ENCODE measurements at regions not wholly inside any gene's neighbourhood (a gene's known extent, or its start where the extent isn't known, plus 50 kb on each side); places are given as distances from the start of the nearest gene placed in this dataset.
A peak's percentile ranks its signal among the peaks of the same experiment; 100 is the strongest.

GRCh38 chr12:84070292-84070691, 842.3 kb downstream of the SLC6A15 start:
- Histone ChIP-seq H3K4me1 (ENCODE audit: control insufficient read depth in 2 of 3, insufficient read depth in 2 of 3, low read depth in 1 of 3, low read length in 3 of 3) (no peaks in the 10 kb centered on the region), H3K9ac (ENCODE audit: low read length in 3 of 3) (no peak overlapping the region), H3K36me3 (ENCODE audit: control insufficient read depth in 2 of 3, insufficient read depth in 3 of 3, low read length in 3 of 3) (no peaks in the 10 kb centered on the region), H3K27ac (ENCODE audit: low read depth in 2 of 2, low read length in 2 of 2) (no peak overlapping the region), H3K4me3 (ENCODE audit: low read length in 3 of 3) (no peak overlapping the region), H3K27me3 (ENCODE audit: control insufficient read depth, insufficient read depth, low read length) (no peaks in the 10 kb centered on the region), H3K9me3 (ENCODE audit: control insufficient read depth in 2 of 3, insufficient read depth in 1 of 3, low read length in 3 of 3) (no peaks in the 10 kb centered on the region)
- TF ChIP-seq CTCF (IDR thresholded peaks at IDR 0.05; ENCODE audit: borderline replicate concordance, extremely low read depth, insufficient read depth), result no peak
- intact Hi-C loops (cut with DNase I), result no loop called here
- FAIRE-seq, result no peak
- DNase-seq, result no peak

DNA sequence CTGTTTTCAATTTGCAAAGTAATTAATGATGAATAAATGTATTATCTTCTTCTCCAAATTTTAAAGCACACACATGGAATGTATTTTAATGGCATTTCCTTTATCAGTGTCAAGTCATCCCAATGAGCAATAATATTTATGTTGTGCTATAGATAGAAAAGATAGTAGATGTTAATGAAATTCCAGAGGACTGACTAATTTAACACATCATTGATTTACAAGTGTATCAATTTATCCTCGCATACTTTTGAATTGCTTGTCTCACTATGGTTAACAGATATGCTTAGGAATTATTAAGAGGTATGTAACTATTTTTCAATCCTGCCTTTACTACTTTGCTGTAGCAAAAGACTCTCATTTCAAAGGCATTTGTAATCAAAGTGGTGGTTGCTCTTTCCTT, 842.9 kb downstream of the SLC6A15 start:
- H3K9ac ChIP-seq (ENCODE audit: low read length in 3 of 3), result no peak overlapping the region
- no peak for FAIRE-seq
- no peaks in the 10 kb centered on the region for H3K27me3 ChIP-seq (ENCODE audit: control insufficient read depth, insufficient read depth, low read length)
- H3K9me3 ChIP-seq (ENCODE audit: control insufficient read depth in 2 of 3, insufficient read depth in 1 of 3, low read length in 3 of 3), result no peaks in the 10 kb centered on the region
- H3K27ac ChIP-seq (ENCODE audit: low read depth in 2 of 2, low read length in 2 of 2), result no peak overlapping the region
- H3K4me1 ChIP-seq (ENCODE audit: control insufficient read depth in 2 of 3, insufficient read depth in 2 of 3, low read depth in 1 of 3, low read length in 3 of 3), result no peaks in the 10 kb centered on the region
- H3K36me3 ChIP-seq (ENCODE audit: control insufficient read depth in 2 of 3, insufficient read depth in 3 of 3, low read length in 3 of 3), result no peaks in the 10 kb centered on the region
- intact Hi-C loops (cut with DNase I), result no loop called here
- DNase-seq, result no peak
- no peak overlapping the region for H3K4me3 ChIP-seq (ENCODE audit: low read length in 3 of 3)
- TF ChIP-seq CTCF (IDR thresholded peaks at IDR 0.05; ENCODE audit: borderline replicate concordance, extremely low read depth, insufficient read depth), result no peak

GRCh38 chr12:84069198-84069597, 843.4 kb downstream of the SLC6A15 start:
- no peaks in the 10 kb centered on the region for H3K9me3 ChIP-seq (ENCODE audit: control insufficient read depth in 2 of 3, insufficient read depth in 1 of 3, low read length in 3 of 3)
- intact Hi-C loops (cut with DNase I), result no loop called here
- no peak overlapping the region for H3K27ac ChIP-seq (ENCODE audit: low read depth in 2 of 2, low read length in 2 of 2)
- H3K4me3 ChIP-seq (ENCODE audit: low read length in 3 of 3), result no peak overlapping the region
- TF ChIP-seq CTCF (IDR thresholded peaks at IDR 0.05; ENCODE audit: borderline replicate concordance, extremely low read depth, insufficient read depth), result no peak
- FAIRE-seq (no peak), DNase-seq (no peak)
- no peaks in the 10 kb centered on the region for H3K27me3 ChIP-seq (ENCODE audit: control insufficient read depth, insufficient read depth, low read length)
- H3K4me1 ChIP-seq (ENCODE audit: control insufficient read depth in 2 of 3, insufficient read depth in 2 of 3, low read depth in 1 of 3, low read length in 3 of 3), result no peaks in the 10 kb centered on the region
- H3K36me3 ChIP-seq (ENCODE audit: control insufficient read depth in 2 of 3, insufficient read depth in 3 of 3, low read length in 3 of 3), result no peaks in the 10 kb centered on the region
- no peak overlapping the region for H3K9ac ChIP-seq (ENCODE audit: low read length in 3 of 3)

GRCh38 chr12:84058136-84058535, 854.5 kb downstream of the SLC6A15 start:
- peak in 2 of 5 donors; percentile 7 to 34 for DNase-seq
- H3K9me3 ChIP-seq (ENCODE audit: control insufficient read depth in 2 of 3, insufficient read depth in 1 of 3, low read length in 3 of 3), result no peaks in the 10 kb centered on the region
- H3K4me3 ChIP-seq (ENCODE audit: low read length in 3 of 3), result no peak overlapping the region
- intact Hi-C loops (cut with DNase I), result no loop called here
- H3K9ac ChIP-seq (ENCODE audit: low read length in 3 of 3), result no peak overlapping the region
- no peak for TF ChIP-seq CTCF (IDR thresholded peaks at IDR 0.05; ENCODE audit: borderline replicate concordance, extremely low read depth, insufficient read depth)
- no peaks in the 10 kb centered on the region for H3K27me3 ChIP-seq (ENCODE audit: control insufficient read depth, insufficient read depth, low read length)
- no peaks in the 10 kb centered on the region for H3K4me1 ChIP-seq (ENCODE audit: control insufficient read depth in 2 of 3, insufficient read depth in 2 of 3, low read depth in 1 of 3, low read length in 3 of 3)
- FAIRE-seq, result no peak
- no peak overlapping the region for H3K27ac ChIP-seq (ENCODE audit: low read depth in 2 of 2, low read length in 2 of 2)
- no peaks in the 10 kb centered on the region for H3K36me3 ChIP-seq (ENCODE audit: control insufficient read depth in 2 of 3, insufficient read depth in 3 of 3, low read length in 3 of 3)
